GM21619 (cell line): ENCODE measurements at regions not wholly inside any gene's neighbourhood (a gene's known extent, or its start where the extent isn't known, plus 50 kb on each side); places are given as distances from the start of the nearest gene placed in this dataset.

Experiments used
- ATAC-seq: cut with Tn5 transposase; IDR thresholded peaks from one replicate; pipeline ENCODE4 v1.9.1; 2021; ENCODE audit not compliant: unreplicated experiment

DNA sequence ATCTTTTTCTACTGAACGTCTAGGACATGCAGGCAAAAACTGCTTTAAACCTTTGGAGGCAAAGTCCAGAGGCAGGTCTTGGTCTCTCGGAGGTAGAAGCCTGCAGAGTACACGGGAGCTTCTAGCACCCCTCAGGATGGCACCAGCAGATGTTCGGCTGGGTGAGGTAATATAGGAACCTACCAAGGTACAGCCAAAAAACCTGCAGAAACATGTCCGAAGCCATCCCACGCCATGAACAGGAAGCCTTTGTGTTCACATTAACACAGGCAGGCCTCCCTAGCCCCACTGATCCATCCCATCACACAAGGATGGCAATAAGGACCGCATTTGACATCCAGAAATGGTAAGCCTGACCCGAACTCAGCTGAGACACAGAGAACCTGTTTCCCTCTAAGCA is 157.9 kb upstream of the HES1 start:
- ATAC-seq: no peak

DNA sequence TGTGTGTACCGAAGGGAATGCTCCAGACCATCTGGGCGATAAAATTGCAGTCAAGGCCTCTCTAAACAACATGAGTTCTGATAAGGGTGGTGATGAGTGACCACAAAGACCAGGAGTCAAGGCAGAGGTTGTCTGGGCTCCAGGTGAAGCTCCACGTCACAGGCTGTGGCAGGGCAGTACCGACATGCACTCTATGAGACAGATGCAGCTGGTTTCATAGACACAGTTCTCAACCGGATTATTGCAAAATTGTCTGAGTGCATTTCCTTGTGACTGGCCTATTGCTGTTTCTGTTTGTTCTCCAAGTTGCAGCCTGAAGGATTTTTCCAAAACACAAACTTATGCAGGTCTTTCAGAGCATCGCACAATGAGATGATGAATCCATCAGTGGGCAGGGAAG is 157.5 kb upstream of the HES1 start:
- no peak for ATAC-seq

DNA sequence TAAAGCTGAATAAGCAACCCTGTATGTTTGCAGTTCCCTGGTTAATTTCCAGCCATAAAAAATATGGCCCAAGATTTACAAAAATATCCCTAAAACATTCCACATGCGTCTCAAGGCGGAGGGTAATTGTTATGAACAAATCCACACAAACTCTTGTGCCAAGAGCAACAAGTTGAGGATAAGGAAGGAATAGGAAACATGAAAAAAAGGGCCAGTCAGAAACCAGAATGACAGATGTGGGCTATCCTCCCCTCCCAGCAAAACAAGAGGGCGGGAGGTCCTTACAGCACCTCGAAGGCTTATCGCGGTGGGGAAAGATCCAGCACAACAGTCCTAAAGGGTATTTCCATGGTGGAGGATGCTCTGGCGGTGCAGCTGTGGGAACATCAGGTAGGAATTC is 155.6 kb upstream of the HES1 start:
- ATAC-seq: no peak

DNA sequence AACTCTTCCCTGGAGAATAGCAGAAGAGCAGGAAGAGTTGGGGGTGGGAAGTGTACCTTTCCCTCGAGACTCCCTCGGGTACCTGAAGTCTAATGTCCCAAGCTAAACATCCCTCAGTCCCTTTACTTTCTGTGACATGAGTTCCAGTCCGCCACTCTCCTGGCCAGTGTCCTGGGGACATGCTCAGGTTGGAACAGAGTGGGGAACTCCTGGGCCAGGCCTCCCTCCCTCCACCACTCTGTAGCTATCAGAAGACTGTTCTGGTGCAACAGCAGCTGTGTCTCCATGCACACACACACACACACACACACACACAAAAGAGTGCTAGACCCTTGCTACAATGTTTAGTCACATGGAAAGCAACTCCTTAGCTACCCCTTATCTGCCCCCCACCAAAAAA is 155.0 kb upstream of the HES1 start:
- ATAC-seq: no peak

DNA sequence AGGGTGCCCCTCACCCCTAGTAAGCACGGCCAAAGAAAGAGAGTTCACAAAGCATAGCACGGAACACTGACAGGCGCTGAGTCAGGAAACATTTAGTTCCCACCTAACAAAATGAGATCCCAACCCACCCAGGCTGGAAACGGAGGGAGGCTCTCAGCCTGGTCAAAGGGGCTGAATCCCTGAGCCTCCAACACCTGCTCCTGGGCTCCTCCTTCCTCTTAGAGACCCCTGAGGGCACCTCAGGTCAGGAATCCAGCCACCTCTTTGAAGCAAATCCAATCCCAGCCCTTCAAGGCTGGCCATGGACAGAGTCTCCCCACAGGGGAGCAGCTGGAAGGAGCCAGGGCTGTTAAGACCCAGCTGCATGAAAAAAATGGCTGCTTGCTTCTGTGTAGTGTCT is 154.4 kb upstream of the HES1 start:
- no peak for ATAC-seq

DNA sequence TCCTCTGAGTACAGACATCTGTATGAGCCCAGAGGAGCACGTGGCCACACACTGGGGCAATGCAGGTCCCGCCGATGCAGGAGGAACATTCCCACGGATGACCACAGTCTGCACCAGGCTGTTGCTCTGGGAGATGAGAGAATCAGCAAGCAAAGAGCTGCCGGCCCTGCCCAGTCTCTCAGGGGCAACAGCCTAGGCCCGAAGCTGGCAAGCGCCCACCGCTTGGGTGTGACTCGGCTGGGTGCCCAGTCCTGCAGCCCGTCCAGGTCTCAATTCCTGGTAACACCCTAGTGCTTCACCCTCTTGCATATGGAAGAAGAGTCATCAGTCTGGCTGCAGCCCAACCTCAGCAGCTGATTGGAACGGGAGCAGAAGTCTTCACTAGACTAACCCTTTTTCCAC is 153.7 kb upstream of the HES1 start:
- ATAC-seq: no peak

DNA sequence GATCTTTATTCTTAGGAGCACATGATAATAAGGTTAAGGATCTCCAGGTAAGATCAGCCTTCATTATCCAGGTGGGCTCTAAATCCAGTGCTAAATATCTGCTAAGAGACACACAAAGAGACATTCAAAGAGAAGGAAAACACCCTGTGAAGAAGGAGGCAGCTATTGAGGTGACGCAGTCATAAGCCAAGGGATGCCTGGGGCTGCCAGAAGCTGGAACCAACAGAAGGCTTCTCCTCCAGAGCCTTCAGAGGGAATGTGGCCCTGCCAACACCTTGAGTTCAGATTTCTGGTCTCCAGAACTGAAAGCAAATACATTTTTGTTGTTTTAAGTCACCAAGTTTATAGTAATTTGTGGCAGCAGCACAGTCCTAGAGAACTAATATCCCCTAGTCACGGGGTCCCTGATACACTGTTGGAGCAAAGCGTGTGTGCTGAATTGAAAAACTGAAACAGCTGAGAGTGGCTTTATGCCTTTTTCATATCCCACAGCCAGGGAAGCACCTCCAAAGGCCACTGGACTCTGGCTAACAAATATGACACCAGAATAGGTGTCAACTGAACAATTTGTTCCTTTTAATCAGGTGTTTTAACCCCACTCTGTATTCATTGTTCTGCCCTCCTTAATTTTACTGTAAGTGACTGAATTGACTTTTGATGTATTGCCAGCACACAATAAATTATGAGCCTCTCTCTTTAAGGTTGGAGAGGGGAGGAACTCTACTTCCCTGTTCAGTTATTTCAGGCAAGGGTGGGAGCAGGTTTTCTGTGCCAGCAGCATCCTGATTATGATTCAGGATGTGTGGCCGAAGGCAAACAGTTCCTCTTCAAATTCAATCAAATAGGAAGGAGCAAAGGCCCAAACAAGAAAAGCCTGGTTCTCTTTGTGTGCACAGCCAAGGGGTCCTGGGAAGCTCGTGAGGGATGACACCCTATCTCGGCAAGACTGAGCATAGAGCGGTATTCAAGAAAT is 151.8 kb upstream of the HES1 start:
- ATAC-seq: no peak

DNA sequence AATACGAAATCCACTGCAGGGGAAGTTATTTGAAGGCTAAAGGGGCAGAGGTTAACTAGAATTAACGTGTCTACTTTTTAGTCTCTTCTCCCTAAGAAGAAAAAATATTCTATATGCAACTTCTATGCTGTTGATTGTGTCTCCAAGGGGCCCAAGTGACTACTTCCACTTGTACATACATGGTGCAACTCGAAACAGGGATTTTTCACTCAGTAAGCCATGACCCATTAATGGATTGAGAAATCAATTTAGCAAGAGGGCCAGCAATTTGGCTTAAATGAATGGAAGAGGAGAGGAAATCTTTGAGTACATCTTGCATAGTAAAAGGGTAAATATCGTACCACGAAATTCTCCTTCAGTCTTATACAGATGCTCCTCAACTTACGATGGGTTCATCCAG is 151.1 kb upstream of the HES1 start:
- no peak for ATAC-seq

DNA sequence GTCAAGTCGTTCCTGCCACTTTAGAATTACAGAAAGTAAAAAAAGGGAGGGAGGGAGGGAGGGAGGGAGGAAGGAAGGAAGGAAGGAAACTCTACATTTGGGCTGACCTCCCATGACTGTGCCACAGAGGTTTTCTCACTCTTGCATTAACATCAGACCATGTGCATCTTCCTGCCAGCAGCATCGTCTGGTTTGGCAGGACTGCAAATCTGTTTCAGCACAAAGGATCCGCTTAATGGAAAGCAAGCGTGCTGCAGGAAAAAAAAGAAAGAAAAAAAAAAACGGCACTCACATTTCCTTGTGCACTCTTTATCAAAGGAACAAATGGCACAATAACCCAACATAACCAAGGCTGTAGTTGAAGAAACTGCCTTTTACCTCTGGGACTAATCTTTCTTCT is 148.8 kb upstream of the HES1 start:
- ATAC-seq: no peak

DNA sequence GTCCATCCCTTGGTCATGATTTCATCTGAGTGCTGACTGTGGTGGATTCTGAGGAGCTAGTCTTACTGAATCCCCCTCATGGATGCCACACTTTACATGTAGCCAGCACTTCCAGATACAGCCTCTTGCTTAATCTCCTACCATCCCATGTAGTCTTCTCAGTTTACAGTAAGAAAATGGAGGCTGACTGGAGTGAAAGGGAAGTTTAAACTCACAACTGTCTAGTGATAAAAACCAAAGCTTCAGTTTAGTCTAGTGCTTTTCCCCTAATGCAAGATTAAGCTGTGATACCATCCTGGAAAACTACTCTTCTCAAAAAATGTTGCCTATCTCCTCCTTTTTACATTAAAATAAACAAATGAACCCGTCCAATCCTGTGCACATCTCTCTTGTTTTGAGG is 146.8 kb upstream of the HES1 start:
- no peak for ATAC-seq

DNA sequence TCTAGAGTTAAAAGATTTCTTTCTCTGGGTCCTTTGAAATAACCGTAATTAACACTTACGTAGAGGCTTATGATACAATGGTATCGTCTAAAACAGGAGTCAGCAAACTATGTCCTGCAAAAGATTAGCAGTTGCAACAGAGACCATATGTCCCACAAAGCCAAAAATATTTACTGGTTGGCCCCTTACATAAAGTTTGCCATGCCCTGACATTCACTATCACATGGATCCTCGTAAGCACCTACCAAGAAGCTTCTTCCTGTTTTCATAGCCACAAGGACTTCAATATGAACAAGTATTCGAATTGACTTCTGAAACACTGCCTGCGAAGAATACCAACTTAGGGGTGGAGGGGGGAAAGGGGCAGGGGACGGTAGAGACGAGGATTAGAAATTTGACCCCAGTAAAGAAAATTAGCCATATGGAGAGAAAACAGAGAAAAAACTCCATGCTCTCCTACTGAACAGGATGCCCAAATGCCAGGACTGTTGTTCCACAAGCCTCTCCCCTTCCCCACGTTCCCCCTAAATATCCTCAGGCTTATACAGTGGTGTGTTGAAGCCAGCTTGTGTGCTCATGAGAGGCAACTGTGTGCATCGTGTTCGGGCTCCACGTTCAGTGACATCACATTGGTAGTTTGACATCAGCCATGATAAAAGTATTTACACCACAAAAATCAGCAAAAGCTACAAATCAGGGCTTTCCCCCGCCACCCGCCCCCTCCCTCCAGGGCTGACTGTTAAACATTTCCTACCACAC is 144.1 kb upstream of the HES1 start:
- ATAC-seq: no peak

DNA sequence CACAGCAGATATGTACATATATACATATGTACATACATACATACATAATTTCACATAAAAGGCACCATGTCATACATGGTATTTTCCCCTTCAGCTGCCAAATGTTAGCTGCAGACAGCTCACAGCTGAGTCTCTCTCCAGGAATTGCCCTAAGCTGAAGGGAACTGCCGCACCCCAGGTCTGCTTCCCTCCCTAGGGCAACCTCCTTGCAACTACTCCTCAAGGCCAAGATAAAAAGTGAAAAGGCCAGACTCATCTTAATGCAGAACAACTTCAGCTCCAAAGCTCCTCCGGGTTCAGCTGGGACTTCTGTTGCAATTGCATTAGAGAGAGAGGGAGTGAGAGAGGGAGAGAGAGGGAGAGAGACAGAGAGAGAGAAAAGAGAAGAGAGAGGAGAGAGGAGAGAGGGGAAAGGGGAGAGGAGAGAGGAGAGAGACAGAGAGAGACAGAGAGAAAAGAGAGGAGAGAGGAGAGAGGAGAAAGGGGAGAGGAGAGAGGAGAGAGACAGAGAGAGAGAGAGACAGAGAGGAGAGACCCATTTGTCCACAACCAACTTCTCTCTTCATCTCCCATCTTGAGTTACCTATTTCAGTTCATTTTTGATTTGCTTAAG is 143.4 kb upstream of the HES1 start:
- ATAC-seq: no peak

DNA sequence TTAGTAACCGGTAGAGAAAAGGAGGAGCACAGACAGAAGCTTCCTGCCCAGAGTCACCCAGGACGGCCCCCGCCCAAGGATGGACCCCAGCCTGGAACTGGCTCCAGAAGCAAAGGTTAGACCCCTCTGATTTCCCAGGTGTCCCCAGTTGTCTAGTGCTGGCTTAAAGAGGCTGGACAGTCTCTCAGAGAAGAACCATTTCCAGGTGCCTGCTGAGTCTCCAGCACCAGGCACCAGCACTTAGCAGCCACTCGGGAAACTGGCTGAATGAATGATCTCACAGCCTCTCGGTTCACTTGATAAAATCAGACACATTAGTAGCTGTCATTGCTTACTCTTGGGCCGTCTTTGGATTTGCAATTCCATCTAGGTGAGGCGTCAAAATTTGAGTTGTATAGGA is 139.7 kb upstream of the HES1 start:
- ATAC-seq: no peak

DNA sequence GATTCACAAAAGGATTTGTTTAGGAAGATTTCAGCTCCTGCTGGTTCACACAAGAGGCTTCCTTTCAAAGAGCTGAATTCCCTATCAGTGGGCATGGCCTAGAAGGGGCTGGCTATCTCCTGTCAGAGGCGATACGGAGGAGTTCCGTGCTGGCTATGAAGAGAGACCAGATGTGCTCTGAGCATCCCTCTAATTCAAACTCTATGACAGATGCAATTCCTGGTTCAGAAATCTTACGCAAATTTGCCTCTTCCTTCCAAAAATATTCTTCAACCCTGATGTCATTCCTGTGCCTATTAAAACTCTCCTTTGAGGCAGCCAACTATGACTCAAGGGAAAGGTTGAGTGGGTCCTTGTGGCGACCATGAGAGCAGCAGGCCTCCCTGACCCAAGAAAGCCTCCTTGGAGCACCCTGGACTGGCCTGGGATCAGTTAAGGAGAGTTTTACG is 139.3 kb upstream of the HES1 start:
- ATAC-seq: no peak

DNA sequence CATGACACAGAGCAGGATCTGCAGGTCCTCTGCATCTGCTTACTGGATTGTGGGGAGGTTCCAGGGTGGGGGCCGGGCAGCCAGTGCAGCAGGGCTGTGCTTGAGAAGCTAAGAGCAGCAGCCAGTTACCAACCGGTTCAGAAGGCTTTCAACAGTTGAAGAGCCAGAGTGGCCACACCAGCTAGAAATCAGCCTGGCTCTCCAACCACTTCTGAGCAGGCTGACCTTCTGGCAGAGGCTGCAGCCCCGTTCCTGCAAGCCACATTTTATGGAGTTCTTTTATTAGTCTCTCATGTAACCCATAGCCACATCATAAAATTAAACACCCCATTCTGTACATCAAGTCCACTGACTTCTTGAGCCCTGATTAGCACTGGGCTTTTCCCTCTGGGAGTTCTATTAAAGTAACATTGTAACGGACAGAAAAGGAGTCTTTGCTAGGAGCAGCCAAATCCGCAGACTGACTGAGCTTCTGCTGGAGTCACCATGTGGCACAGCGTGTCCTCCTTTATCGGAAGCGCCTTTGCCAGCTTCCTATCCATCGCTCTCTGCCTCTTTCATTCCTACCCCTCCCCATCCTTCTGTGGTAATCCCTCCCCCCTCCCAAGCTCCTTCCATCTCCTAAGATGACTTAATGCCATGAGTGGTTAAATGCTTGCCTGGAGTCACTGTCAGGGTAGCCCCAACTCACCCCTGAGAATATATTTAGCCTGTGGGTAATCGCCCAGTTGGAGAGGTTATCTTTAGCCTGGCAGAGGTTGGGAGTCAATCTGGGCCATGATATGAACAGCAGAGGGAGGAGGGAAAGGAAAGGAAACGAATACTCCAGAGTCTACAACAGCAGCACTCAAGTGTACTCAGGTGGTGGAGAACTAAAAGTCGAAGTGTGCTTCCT is 138.5 kb upstream of the HES1 start:
- ATAC-seq: no peak

DNA sequence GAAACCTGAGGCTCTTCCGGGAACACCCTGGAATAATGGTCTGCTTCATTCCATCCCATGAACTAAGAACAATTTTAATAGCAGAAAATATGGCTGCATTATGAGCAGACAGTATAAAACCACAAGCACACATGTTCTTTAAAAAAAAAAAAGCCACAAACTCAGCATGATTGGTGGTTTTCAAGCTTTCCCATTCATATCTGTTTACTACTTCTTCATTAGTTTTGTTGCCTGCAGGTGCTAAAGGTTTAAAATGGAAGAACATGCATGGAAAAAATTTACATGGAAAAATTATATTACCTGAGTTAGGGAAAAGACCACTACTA is 137.9 kb upstream of the HES1 start:
- ATAC-seq: no peak

DNA sequence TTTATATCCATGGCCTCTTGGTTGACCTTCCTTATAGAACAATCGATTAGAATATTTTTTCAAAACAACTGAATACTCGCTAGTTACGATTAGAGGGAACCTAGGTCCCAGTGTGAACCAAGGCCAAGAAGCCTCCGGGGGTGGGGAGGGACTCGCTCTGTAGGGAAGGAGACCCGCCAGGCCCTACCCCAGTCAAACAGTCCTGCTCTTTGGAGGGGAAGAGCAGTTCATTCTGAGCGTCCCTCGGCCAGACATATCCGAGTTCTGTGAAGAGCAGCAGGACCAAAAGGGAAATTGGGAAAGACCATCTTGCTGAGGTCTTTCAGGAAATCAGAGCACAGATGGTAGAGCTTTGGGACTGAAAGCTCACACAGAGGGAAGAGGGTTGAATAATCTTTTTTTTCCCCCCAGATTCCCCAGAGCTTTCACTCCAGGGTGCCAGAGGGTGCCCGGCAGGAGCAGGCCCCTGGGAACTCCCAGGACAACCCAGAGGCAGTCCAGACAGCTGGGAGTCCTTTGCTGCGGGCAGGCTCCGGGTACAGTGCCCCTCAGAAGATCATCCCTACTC is 137.2 kb upstream of the HES1 start:
- ATAC-seq: no peak

DNA sequence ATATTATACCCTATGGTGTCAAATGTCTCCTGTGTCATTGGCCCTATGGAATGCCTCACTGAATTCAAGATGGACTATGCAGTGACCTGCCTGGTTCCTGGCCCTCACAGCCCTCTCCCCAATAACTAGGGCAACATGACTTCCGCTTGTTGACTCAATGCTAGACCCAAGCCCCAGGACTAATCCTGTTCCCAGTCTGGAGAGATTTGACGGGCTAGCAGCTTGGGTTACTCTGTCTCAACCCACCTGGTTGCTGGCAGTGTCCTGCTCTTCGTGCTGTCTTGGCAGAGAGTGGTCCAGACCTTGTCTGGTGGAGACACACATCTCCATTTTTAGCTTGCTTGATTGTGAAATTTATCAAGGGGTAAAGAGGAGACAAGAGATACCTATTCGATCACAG is 135.8 kb upstream of the HES1 start:
- ATAC-seq: no peak

DNA sequence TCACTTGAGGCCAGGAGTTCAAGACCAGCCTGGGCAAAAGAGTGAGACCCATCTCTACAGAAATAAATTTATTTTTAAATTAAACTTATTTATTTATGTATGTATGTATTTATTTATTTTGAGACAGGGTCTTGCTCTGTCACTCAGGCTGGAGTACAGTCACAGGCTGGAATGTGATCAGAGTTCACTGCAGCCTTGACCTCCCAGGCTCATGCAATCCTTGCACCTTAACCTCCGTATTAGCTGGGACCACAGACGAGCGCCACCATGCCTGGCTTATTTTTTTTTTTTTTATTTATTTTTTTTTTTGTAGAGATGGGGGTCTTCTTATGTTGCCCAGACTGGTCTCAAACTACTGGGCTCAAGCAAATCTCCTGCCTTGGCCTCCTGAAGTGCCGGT is 135.2 kb upstream of the HES1 start:
- ATAC-seq: no peak

DNA sequence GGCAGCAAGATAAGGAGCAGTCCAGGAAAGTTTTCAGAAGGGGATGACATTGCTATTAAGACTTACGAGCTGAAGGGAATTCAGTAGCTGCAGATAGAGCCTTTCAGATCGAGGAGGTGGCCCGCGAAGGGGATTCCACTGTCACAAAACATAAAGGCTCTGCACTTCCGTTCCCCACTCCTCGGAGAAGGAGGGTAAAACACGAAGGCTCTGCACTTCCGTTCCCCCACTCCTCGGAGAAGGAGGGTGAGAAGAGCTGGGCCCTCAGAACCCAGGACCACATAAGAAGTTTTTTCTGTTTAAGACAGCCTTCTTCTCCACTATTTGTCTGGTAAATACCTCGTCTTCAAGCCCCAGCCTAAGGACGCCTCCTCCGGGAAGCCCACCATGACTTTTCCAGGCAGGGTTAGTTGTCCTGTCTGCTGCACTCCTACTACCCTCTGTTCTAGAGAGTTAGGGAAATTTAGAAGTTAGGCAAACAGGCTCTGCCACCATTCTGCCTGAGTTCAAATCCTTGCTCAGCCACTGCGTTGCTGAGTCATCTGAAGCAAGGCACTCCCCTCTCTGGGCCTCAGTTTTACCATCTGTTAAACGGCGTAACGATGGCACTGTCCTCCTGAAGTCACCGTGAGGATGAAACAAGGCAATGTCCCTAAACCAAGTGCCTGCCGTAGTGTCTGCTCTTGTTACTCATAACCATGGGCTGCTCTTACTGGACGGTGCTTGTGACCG is 134.1 kb upstream of the HES1 start:
- no peak for ATAC-seq
